ENCODE measurements at regions not wholly inside any gene's neighbourhood (a gene's known extent, or its start where the extent isn't known, plus 50 kb on each side); places are given as distances from the start of the nearest gene placed in this dataset.
"Not testable (repeated sequence)": the region's sequence is repeated elsewhere in the genome, so short reads cannot be mapped to it uniquely, and the experiment has no call there.

- DNase-seq: no peak
Observed at GRCh38 chr9:21605489-21605931, 123.4 kb upstream of the IFNE start.

- no peak for DNase-seq
Observed at GRCh38 chr9:21607576-21607975, 125.5 kb upstream of the IFNE start.

- no peak for DNase-seq
Observed at GRCh38 chr9:21608200-21608599, 126.1 kb upstream of the IFNE start.

GRCh38 chr9:21609506-21609905 lies 127.4 kb upstream of the IFNE start:
- no peak for DNase-seq

- no peak for DNase-seq
Observed at GRCh38 chr9:21611891-21612290, 129.8 kb upstream of the IFNE start.

- no peak for DNase-seq
Observed at GRCh38 chr9:21615018-21615417, 132.9 kb upstream of the IFNE start.

- DNase-seq: no peak
Observed at GRCh38 chr9:21615446-21615845, 133.3 kb upstream of the IFNE start.

GRCh38 chr9:21616082-21616778 lies 134.1 kb upstream of the IFNE start:
- DNase-seq: no peak

- no peak for DNase-seq
Observed at GRCh38 chr9:21624675-21625644, 142.8 kb upstream of the IFNE start.

- no peak for DNase-seq
Observed at GRCh38 chr9:21626493-21626892, 144.4 kb upstream of the IFNE start.

GRCh38 chr9:21628954-21629353 lies 146.8 kb upstream of the IFNE start:
- DNase-seq: not testable (repeated sequence)

GRCh38 chr9:21634951-21635350 lies 152.8 kb upstream of the IFNE start:
- no peak for DNase-seq

GRCh38 chr9:21638104-21638503 lies 156.0 kb upstream of the IFNE start:
- no peak for DNase-seq

GRCh38 chr9:21653091-21653490 lies 149.3 kb upstream of the MTAP start:
- no peak for DNase-seq

- DNase-seq: no peak
Observed at GRCh38 chr9:21653589-21653988, 148.8 kb upstream of the MTAP start.

- no peak for DNase-seq
Observed at GRCh38 chr9:21656776-21657674, 145.4 kb upstream of the MTAP start.

GRCh38 chr9:21657966-21658667 lies 144.3 kb upstream of the MTAP start:
- DNase-seq: no peak

GRCh38 chr9:21660976-21661375 lies 141.5 kb upstream of the MTAP start:
- DNase-seq: no peak

GRCh38 chr9:21661626-21662025 lies 140.8 kb upstream of the MTAP start:
- DNase-seq: no peak

- DNase-seq: no peak
Observed at GRCh38 chr9:21668516-21668915, 133.9 kb upstream of the MTAP start.

- no peak for DNase-seq
Observed at GRCh38 chr9:21669701-21670100, 132.7 kb upstream of the MTAP start.

GRCh38 chr9:21670374-21670773 lies 132.1 kb upstream of the MTAP start:
- DNase-seq: no peak
